ENCODE measurements at regions not wholly inside any gene's neighbourhood (a gene's known extent, or its start where the extent isn't known, plus 50 kb on each side); places are given as distances from the start of the nearest gene placed in this dataset.

DNA sequence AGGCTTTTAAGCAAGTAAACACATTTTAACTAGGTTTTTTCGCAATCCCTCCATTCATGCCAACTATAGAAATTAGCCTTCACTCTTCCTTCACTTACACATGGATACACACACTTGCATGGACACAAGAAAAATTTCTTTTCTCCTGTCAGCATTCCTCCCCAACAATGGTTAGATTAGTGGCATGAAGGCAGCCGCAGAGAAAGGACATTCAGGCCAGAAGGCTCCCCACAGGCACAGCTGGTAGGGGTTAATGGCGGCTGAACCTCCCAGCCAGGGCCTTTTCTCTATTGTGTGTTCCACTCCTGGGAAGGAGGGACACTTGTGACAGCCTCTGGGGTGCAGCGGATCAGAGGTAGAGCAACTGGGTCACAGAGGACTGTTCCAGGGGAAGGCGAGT is 255.0 kb upstream of the SP8 start:
- no peak for TF ChIP-seq POLR2AphosphoS5 (IDR thresholded peaks at IDR 0.05; ENCODE audit: low read depth, low read length)
- no peak for TF ChIP-seq TAF1 (IDR thresholded peaks at IDR 0.05; ENCODE audit: borderline replicate concordance, low read depth, low read length)
- TF ChIP-seq POLR2A (IDR thresholded peaks at IDR 0.05; ENCODE audit: low read depth, low read length), result no peak
- FAIRE-seq (no peak), DNase-seq (ENCODE audit: insufficient read length) (no peak)

DNA sequence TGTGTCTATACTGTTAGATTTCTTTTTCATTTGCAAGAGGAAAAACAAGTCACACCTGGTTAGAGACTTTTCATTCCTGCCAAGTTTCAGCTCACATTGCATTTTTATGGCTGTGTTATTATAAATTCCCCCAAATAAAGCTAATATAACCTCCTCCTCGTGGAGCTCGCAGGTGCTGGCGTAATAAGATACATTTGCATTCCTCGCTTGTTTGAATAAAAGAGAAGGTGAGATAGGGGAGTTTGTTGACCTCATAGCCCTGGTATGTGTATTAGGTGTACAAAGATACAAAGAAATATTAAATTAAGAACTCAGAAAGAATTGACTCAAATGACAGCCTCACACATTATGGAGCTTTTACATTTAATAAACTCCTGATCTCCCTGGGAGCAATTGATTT is 257.7 kb upstream of the SP8 start:
- FAIRE-seq, result no peak
- TF ChIP-seq TAF1 (IDR thresholded peaks at IDR 0.05; ENCODE audit: borderline replicate concordance, low read depth, low read length) (no peak), POLR2A (IDR thresholded peaks at IDR 0.05; ENCODE audit: low read depth, low read length) (no peak), POLR2AphosphoS5 (IDR thresholded peaks at IDR 0.05; ENCODE audit: low read depth, low read length) (no peak)
- DNase-seq (ENCODE audit: insufficient read length), result no peak

DNA sequence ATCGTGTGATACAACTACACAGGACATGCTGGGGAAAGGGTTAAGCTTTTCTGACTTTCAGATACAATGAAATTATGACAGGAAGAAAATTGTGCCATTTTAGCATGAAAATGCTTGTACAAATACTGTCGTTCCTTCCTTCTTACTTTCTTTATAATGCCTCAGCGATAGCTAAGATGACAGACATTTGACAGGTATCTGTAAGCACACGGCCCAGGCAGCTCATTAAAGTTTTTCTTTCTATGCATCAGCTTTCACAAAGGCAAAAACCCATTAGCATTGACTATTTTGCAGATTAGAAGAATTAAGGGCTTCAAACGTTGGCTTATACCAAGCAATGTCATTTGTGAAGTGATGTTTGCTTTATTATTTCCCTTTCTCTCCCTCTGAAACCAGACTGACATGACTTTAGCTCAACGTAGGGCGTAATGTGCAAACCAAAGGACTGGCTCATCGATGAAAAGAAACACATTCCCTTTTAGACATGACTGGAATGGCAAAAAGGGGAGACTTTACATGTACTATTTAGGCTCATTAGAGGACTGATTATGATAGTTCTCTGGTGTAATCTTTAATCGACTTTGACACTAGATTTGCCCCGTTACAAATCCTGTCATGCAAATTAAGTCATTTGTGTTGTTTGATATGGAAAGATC is 258.4 kb upstream of the SP8 start:
- TF ChIP-seq TAF1 (IDR thresholded peaks at IDR 0.05; ENCODE audit: borderline replicate concordance, low read depth, low read length) (no peak), POLR2A (IDR thresholded peaks at IDR 0.05; ENCODE audit: low read depth, low read length) (no peak), POLR2AphosphoS5 (IDR thresholded peaks at IDR 0.05; ENCODE audit: low read depth, low read length) (no peak)
- DNase-seq (ENCODE audit: insufficient read length) (no peak), FAIRE-seq (no peak)

DNA sequence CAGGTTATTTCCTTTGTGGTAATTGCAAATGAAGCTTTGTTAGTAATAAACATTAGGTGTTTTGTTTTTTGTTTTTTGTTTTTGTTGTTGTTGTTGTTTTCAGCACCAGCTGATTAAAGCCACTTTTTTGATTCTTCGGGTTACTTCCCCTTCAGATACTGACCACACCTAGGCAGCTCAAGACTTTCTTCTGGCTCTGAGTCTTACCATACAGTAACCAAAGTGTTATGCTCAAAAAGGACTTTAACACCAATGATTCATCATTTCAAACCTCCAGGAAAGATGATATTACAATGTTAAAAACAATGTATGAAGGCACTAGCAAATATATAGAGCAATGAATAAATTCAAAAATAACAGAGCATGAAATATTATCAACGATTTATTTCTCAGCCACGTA is 265.2 kb upstream of the SP8 start:
- no peak for DNase-seq (ENCODE audit: insufficient read length)
- TF ChIP-seq POLR2A (IDR thresholded peaks at IDR 0.05; ENCODE audit: low read depth, low read length) (no peak), POLR2AphosphoS5 (IDR thresholded peaks at IDR 0.05; ENCODE audit: low read depth, low read length) (no peak), TAF1 (IDR thresholded peaks at IDR 0.05; ENCODE audit: borderline replicate concordance, low read depth, low read length) (no peak)
- no peak for FAIRE-seq

DNA sequence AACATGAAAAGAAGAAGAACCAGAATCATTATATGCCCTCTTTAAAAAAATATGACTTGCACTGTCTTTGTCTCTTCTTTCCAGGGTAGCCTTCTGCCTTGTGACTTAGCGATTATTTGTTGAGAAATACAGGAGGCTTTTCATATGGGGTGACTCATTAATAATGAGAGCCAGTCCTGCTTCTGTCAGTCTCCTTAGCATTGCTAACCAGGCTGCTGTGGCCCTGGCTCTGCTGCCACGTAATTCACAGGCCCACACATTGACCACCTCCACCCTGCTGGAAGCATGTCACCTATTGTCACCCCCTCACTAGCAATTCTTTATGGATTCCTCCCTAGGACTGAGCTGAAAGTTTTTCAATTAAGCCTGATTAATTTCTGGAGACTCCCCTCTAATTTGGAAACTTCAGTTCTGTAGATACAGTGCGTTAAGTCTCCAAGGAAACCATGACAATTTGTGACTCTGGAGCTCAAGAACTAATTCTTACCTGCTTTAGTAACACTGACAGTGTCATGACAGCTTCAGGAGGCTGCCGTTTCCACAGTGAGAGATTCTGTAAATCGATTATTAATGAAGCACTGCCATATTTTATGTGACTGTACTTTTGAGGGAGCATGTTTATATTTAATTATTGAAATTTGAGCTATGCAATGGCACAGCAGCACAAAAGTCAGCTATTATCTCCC is 267.9 kb upstream of the SP8 start:
- FAIRE-seq (no peak), DNase-seq (ENCODE audit: insufficient read length) (no peak)
- no peak for TF ChIP-seq POLR2AphosphoS5 (IDR thresholded peaks at IDR 0.05; ENCODE audit: low read depth, low read length)
- TF ChIP-seq TAF1 (IDR thresholded peaks at IDR 0.05; ENCODE audit: borderline replicate concordance, low read depth, low read length), result no peak
- no peak for TF ChIP-seq POLR2A (IDR thresholded peaks at IDR 0.05; ENCODE audit: low read depth, low read length)

DNA sequence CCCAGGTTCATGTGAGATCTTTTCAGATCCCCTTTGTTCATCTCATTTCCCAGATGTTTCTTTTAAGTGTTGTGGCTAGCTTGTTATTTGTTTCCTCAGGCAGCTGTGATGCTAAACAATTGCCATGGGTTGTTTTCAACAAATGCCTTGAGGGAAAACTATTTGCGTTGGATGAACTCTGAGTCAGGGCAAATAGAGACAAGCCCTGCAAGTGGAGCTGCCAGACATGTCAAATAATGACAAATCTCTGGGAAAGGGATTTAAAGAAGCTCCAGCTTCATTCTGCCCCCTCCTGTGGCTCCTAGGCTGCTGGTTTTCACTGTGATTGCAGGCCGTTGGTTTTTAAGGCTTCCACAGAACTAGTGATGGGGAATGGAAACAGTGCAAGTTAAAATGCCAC is 272.4 kb upstream of the SP8 start:
- TF ChIP-seq TAF1 (IDR thresholded peaks at IDR 0.05; ENCODE audit: borderline replicate concordance, low read depth, low read length) (no peak), POLR2AphosphoS5 (IDR thresholded peaks at IDR 0.05; ENCODE audit: low read depth, low read length) (no peak), POLR2A (IDR thresholded peaks at IDR 0.05; ENCODE audit: low read depth, low read length) (no peak)
- DNase-seq (ENCODE audit: insufficient read length), result no peak
- no peak for FAIRE-seq

DNA sequence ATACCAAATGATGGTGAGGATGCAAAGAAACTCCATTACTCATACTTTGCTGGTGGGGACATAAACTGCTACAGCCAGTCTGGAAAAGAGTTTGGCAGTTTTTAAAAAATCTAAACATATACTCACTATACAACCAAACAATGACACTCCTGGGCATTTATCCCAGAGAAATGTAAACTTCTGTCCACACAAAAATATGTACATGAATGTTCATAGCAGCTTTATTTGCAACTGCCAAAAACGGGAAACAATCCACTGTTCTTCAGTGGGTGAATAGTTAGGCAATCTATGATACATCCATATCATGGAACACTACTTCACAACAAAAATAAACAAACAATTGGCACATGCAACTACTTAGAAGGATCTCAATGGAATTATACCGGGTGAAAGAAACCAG is 276.4 kb upstream of the SP8 start:
- TF ChIP-seq POLR2A (IDR thresholded peaks at IDR 0.05; ENCODE audit: low read depth, low read length), result no peak
- no peak for TF ChIP-seq TAF1 (IDR thresholded peaks at IDR 0.05; ENCODE audit: borderline replicate concordance, low read depth, low read length)
- TF ChIP-seq POLR2AphosphoS5 (IDR thresholded peaks at IDR 0.05; ENCODE audit: low read depth, low read length), result no peak
- no peak for DNase-seq (ENCODE audit: insufficient read length)
- FAIRE-seq, result no peak

DNA sequence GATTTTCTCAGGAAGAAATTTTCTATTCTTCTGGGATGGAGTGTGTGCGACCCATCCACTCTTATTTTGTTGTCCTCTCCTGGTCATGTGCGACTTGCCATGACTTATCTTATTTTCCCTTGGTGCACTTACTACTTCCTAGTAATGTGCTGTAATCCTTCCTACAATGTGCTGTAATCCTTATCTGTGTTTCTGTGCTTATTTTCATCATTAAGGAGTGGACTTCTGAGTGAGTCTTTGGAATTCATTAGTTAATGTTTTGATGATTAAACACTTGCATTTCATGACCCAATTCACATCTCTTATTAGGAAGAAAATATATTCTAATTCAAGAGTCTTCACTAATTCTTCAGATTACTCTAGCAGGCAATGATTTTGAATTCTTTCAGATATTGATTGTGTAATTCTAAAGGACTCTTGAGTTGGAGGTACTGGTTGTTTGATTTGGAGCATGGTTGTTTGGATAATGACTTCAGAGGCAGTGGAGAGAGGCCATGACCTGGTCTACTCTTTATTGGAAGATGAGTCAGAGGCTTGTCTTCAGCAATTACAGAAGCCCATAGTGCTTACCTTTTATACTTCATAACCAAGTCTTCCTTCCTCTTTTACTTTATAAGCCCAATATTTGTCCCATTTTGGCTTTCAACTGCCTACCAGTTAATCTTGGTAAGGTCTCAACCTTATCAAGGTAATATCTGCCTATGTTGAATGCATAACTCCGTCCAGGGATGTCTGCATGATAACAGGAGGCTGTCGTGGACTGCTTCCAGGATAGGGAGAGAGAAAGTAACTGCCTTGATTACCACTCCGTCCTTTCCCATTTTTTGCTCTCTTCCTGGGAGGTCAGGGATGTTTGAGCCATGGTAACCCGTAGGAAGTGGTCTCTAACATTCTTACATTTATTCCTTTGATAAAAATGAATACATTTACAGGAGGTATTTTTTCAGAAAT is 278.3 kb upstream of the SP8 start:
- DNase-seq (ENCODE audit: insufficient read length), result no peak

DNA sequence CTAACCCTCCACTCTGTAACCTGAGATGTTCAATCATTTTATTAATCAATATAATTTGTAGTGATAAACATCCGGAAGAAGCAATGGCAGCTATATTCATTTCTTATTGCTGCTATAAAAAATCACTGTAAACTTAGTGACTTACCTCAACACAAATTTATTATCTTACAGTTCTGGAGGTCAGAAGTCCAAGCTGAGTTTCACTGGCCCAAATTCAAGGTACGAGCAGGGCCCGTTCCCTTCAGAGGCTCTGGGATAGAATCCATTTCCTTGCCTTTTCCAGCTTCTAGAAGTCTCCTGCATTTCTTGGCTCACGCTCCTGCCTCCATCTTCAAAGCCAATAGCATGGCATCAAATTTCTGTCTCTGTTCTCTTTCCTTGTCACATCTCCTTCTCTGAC is 279.5 kb upstream of the SP8 start:
- FAIRE-seq, result no peak
- DNase-seq (ENCODE audit: insufficient read length), result no peak

More for the DNA sequence above, 278.3 kb upstream of the SP8 start:
- TF ChIP-seq POLR2AphosphoS5 (IDR thresholded peaks at IDR 0.05; ENCODE audit: low read depth, low read length) (no peak), POLR2A (IDR thresholded peaks at IDR 0.05; ENCODE audit: low read depth, low read length) (no peak), TAF1 (IDR thresholded peaks at IDR 0.05; ENCODE audit: borderline replicate concordance, low read depth, low read length) (no peak)
- no peak for FAIRE-seq

DNA sequence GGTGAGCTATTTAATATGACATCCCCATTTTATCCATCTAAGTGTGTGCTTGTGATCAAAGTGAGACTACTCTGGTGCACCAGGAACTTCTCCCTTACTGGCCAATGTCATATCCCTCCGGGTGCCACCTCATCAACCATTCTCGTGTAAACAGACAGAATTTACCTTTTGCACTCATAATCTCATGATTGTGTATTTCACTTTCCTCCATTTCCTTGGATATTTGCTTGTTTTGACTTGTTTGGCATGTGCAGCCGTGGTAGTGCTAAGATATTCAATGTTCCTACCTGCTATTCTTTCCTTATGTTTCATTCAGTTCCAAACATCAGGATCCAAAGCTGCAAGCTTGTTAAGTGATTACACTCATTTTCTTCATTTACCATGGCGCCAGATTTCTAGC is 280.5 kb upstream of the SP8 start:
- no peak for DNase-seq (ENCODE audit: insufficient read length)
- no peak for TF ChIP-seq TAF1 (IDR thresholded peaks at IDR 0.05; ENCODE audit: borderline replicate concordance, low read depth, low read length)
- TF ChIP-seq POLR2A (IDR thresholded peaks at IDR 0.05; ENCODE audit: low read depth, low read length), result no peak
- TF ChIP-seq POLR2AphosphoS5 (IDR thresholded peaks at IDR 0.05; ENCODE audit: low read depth, low read length), result no peak
- FAIRE-seq, result no peak

More for the DNA sequence above, 279.5 kb upstream of the SP8 start:
- TF ChIP-seq POLR2A (IDR thresholded peaks at IDR 0.05; ENCODE audit: low read depth, low read length) (no peak), TAF1 (IDR thresholded peaks at IDR 0.05; ENCODE audit: borderline replicate concordance, low read depth, low read length) (no peak), POLR2AphosphoS5 (IDR thresholded peaks at IDR 0.05; ENCODE audit: low read depth, low read length) (no peak)

DNA sequence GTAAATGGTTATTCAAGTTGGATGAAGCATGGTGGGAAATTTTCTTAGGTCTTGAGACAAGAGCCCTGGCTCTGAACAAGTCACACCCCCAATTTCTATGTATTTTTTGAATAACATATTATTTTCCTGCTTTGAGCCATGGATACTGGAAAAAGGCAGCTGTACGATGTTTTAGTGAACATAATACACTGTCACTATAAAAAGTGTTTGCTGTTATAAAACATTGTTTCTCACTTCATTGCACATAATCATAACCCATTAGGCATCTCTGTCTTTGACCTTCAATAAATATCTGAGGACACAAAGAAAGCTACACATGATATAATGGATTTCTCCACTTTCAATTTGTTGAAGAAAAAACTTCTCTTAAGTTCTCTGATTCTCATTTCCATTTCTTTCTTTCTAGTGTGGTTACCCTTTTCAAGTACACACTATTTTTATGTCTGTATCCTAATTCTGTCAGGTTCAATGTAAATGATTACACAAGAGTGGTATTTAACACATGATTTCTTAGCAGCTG is 283.9 kb upstream of the SP8 start:
- FAIRE-seq, result no peak
- no peak for TF ChIP-seq POLR2AphosphoS5 (IDR thresholded peaks at IDR 0.05; ENCODE audit: low read depth, low read length)
- TF ChIP-seq POLR2A (IDR thresholded peaks at IDR 0.05; ENCODE audit: low read depth, low read length), result no peak
- no peak for TF ChIP-seq TAF1 (IDR thresholded peaks at IDR 0.05; ENCODE audit: borderline replicate concordance, low read depth, low read length)

More for the DNA sequence above, 283.9 kb upstream of the SP8 start:
- DNase-seq (ENCODE audit: insufficient read length), result no peak
